ENCODE measurements at regions not wholly inside any gene's neighbourhood (a gene's known extent, or its start where the extent isn't known, plus 50 kb on each side); places are given as distances from the start of the nearest gene placed in this dataset.

DNA sequence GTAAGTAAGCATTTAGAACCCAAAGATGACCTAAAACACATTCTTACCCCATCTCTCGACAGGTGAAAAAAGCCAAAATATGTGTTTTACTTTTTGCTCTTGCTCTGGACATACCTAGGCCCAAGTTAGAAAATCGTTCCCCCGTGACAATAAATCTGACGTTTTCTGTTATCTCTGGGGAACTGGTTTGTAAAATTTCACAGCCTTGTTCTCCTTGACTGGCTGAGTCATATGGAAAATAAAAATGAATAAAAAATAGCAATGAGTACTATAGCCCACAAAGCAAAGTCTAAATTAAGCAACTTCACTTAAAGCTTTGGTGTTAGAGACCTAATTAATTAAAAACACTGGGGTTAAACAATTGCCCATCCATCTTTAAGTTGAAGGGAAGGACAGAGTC, 286.9 kb upstream of the CLINT1 start:
- no peak for DNase-seq

- DNase-seq, result no peak
These were observed 284.1 kb upstream of the CLINT1 start for GRCh38 chr5:158143081-158143480.

GRCh38 chr5:158142156-158142555, 283.2 kb upstream of the CLINT1 start:
- DNase-seq, result no peak

DNA sequence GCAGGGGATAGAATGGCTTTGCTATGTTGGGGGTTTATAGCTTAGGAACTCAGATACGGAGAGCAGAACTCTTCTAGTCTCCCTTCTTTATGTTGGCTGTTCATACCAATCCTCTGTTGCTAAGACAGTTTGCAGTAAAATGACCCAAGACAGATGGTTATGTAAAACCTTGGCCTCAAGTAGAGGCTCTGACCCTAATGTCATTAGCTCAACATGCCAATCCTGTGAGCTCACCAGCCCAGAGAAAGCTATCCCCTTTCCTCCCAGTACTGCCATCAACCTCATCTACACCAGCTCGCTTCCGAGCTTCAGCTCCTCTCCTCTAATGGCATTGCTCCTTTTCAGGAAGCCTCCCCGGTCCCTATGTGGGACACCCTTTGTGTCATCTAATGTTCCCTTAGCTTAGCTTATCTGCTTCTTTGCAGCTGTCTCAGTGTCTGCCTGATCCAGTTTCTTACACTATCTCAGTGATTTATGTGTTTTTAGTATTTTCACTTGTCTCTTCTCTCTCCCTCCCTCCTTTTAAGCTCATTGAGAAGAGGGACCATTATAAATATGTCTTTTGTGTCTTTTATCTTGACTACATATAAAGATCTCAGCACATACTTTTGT, 281.3 kb upstream of the CLINT1 start:
- DNase-seq, result no peak

DNA sequence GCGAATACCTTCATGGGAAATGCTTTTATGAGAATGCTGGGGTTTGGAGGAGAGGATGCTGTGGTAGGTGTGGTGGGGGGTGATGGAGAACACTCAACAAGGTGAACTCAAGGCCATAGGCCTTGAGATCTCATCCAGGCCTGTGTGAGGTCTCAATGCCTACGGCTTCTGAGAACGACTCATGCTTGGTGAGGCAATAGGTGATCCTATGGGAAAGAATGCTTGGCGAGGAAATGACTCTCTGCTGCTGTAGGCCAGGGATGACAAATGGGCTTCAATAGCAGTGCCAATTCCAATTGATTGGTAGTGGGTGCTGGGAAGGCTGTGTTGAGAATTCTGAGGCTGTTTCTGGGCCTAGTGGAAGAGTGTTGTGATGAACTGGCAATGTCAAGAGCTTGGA, 280.2 kb upstream of the CLINT1 start:
- DNase-seq, result no peak

- DNase-seq, result no peak
These were observed 276.8 kb upstream of the CLINT1 start for GRCh38 chr5:158135682-158136179.

GRCh38 chr5:158133369-158133768, 274.4 kb upstream of the CLINT1 start:
- no peak for DNase-seq

DNA sequence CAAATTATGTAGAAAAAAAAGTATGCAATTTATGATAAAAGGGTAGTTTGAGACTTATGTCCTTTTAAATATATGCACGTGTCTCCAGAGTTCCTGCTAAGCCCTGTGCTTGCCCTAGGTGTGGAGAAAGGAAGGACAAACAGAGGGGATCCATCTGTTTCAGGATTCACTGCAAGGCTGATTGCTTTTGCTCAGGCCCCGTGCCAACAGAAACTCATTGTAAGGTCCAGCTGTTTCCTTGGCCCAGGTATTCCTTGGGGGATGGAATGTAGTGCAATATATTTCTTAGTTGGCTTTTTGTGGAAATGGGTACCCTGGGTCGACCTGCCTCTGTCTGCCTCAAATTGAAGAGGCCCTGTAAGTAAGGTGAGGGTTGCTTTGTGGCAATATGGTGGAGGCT, 268.6 kb upstream of the CLINT1 start:
- no peak for DNase-seq

DNA sequence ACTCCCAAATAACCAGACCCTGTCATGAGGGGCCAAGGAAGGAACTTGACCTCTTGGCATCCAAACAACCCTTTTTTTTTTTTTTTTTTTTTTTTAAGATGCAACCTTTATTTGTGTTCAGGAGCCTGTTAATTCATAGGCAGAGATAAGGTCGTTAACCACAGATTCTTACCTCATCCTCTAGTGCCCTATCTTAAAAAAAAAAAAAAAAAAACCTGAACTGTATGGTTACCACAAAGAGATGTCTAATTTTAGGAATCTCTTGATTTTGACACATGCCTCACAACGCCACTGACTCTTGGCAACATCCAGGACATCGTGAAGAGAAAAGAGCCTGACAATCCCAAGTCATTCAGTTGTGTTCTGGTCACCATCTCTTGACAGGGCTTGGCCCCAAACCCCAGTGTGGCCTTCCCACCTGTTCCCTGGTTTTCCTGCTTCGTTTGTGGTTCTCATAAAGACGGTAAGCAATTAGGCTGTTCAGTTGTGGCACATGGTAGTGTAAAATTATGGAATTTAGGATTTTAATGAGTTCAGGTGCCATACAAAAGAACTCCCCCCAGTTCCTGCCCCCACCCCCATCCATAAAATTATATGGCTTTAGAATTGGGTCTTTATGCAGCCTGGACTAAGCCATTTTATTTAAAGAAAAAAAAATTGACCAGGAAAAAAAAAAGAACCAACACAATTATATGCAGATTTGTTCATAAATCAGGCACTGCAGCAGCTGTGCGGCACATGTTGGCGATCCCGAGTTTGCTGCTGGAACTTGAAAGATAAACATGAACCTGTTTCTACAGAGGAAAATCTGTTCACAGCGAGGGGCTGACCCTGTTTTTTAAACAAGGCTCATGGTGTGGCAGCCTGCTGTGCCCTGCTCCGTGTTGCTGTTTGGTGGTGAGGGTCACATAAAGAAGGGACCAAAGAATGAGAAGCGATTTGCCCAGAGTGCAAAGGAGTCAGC, 267.8 kb upstream of the CLINT1 start:
- DNase-seq, result no peak

DNA sequence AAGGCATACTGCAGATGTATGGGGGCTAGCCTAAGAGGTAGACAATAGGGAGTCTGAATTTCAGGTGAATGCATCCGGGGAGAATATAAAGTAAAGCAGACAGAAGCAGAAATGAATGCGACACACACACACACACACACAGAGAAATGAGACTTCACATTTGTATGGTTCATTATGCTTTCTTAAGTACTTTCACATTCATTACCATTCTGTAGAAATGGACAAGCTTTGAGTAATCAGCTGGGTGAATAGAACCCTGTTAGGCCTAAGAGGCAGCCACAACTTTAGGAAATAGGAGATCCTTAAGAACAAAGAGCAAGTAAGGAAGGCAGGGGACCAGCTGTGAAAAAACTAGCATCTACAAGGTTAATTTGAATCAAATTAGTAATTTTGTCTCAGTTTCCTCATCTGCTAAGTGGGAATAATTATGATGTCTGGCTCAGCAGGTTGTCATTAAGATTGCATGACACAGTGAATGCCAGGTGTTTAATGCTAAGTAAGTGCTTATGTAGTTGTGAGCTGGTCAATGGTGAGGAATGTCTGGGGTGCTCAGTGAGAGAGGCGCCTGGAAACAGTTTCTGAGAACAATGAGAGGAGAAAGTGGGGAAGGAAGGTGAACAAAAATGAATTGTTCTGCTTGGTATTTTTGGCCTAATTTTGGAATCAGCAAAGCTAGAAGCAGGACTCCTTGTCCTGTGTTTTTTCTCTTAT, 265.8 kb upstream of the CLINT1 start:
- no peak for DNase-seq

- no peak for DNase-seq
These were observed 264.6 kb upstream of the CLINT1 start for GRCh38 chr5:158123595-158123994.

GRCh38 chr5:158121678-158122077, 262.7 kb upstream of the CLINT1 start:
- DNase-seq, result no peak

- no peak for DNase-seq
These were observed 261.8 kb upstream of the CLINT1 start for GRCh38 chr5:158120760-158121159.

DNA sequence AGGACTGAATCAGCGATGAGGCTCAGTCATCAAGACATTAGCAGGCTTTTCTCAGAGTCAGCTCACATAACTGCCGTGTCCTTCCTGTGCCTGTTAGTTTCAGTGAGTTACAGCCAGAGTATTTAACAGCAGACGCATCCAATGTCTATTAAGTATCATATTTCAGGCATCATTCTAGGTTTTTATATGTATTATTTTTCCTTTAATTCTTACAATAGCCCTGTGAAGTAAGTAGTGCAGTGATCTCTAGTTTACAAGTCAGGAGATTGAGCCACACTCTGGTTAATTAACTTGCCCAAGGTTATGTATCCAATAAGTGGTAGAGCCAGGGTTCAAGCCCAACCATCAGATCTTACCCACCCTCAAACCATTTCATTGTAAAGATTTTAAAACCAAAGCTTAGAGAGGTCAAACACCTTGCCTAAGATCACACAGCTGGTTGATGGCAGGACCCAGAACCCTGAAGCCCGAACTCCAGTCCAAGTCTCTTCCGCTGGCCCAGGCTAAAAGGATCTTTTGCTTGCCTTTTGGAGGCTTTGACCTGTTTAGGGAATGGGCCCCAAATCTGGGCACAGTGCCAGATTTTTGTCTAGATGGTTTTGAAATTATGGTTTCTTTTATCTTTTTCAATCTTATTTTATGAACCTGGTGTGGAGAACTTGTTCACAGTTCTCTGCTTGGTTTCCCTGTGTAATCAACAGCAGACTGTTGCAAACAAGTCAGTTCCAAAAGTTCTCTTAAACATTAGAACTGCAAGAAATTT, 261.2 kb upstream of the CLINT1 start:
- DNase-seq, result no peak

- no peak for DNase-seq
These were observed 258.7 kb upstream of the CLINT1 start for GRCh38 chr5:158117467-158118160.

- DNase-seq, result no peak
These were observed 258.0 kb upstream of the CLINT1 start for GRCh38 chr5:158116965-158117364.

GRCh38 chr5:158115468-158115867, 256.5 kb upstream of the CLINT1 start:
- no peak for DNase-seq

GRCh38 chr5:158108177-158108576, 249.2 kb upstream of the CLINT1 start:
- DNase-seq, result no peak

GRCh38 chr5:158100373-158100888, 241.5 kb upstream of the CLINT1 start:
- no peak for DNase-seq

DNA sequence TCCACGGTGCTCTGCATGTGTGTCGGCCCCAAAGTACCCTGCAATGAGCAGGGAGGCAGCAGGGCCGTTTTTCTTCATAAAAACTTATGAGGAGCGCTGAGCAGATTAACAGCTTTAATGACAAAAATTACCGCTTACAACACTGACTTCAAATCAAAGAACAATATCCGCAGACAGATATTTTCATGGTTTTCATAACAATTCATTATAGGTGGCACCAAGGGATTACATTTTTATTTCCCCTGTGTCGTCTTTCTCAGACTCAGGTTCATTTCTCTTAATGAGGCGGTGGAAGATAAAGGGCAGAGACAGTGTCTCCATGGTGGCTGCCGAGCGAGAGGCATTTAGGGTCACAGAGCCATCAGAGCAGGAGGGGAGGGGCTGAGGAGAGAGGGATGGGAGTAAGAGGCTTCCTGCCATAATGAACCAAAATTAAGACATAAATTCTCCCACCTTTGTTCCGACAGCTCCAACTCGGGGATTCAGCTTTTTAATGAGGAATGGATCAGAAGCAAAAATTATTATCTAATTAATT, 240.7 kb upstream of the CLINT1 start:
- DNase-seq, result no peak

DNA sequence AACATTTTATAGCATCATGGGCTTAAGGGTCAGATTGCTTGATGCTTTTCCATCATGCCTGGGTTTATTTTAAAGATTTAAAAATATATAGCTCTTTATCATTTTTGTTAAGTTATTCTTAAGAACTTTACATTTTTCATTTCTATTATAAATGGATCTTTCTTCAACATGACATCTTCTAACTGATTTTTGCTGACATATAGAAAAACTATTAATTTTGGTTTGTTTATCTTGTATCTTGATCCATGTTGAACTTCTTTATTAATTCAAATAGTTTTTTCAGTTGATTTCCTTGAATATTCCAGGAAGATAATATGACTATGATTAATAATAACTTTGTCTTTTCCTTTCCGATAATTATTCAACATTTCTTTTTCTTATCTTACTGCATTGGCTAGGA, 237.9 kb upstream of the CLINT1 start:
- no peak for DNase-seq

DNA sequence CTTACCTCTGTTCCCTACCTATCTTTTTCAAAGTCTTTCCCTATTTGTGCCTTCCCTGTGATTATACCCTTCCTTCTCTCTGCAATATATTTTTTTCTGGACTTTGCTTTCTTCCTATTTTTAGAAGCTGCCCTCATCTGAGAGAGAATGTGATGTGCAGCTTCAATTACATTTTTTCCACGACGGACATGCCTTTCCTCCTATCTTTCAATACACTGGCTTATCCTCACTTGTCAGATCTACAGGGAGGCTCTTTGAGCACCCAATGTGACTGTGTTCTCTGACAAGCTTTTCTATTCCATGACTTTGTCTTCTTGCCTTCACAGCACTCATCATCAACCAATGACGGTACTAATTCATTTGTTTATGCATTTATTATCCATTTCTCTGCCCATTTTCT, 227.9 kb upstream of the CLINT1 start:
- DNase-seq, result no peak

Data from stimulated activated CD8-positive, alpha-beta memory T cell treated with anti-CD3 and anti-CD28 coated beads, Interleukin-4, amount 100 ng/mL, for 48 hours (primary cell).